ENCODE measurements at regions not wholly inside any gene's neighbourhood (a gene's known extent, or its start where the extent isn't known, plus 50 kb on each side); places are given as distances from the start of the nearest gene placed in this dataset.

DNA sequence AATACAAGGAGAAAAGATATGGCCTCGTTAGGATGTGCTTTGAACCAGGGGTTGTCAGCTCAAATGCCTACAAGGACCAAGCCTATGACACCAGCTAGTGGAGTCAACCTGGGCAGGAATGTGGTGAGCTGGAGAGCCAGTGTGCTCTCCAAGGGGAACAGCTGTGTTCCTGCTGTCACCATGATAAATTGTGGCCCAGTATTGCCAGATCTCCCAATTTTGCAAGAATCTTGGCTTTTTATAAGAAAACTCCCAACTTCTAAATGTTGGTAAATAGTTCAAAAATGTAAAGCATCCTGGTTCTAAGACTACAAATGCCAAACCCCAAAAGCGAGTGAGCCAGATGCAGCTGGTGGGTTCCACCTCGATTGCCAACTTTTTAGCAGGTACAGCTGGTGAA, 391.1 kb downstream of the PLPP3 start:
- 80% methylated on average over 3 of the region's 3 CpGs for WGBS (ENCODE audit: low lambda C conversion rate)
- no TSS peak for BruUV-seq (replicated peaks)
- Histone ChIP-seq H3K4me3 (replicated peaks in 1 of 3; ENCODE audit: insufficient read depth in 1 of 3, low read depth in 2 of 3, low read length in 3 of 3) (no peak overlapping the region), H3K79me2 (ENCODE audit: insufficient read depth, low read length) (peaks cover 12% of the 10 kb centered on the region), H3K4me1 (ENCODE audit: insufficient read depth, low read length) (peaks cover 47% of the 10 kb centered on the region), H3K36me3 (replicated peaks in 1 of 2; ENCODE audit: control insufficient read depth in 1 of 2, insufficient read depth in 2 of 2, low read length in 2 of 2) (no peaks in the 10 kb centered on the region), H3K27ac (ENCODE audit: extremely low read length, insufficient read depth, low read length) (peak overlapping the region; percentile 91), H2AFZ (ENCODE audit: low read length) (no peak overlapping the region), H4K20me1 (ENCODE audit: insufficient read depth, low read length) (no peaks in the 10 kb centered on the region), H3K9ac (ENCODE audit: insufficient read depth, low read depth, low read length) (no peak overlapping the region), H3K4me2 (ENCODE audit: low read depth, low read length) (0 out of 2 replicates have a peak overlapping the region, but pooled peaks have one; percentile 76), H3K9me3 (ENCODE audit: low read length) (no peaks in the 10 kb centered on the region), H3K27me3 (ENCODE audit: control insufficient read depth in 1 of 2, insufficient read depth in 2 of 2, low read length in 2 of 2) (no peaks in the 10 kb centered on the region)
- ChIA-PET POLR2A (interaction anchor here (0.6 to 2.7 kb wide), 12 partner anchors 17 to 759 kb away, joined by 3 to 14 read pairs (median 6); partner anchors contain the start of gene PLPP3), CTCF (ENCODE audit: low intra/inter-chr PET ratio, low total read pairs) (no interaction called here)
- intact Hi-C loops (cut with micrococcal nuclease; ENCODE audit: unreplicated experiment): no loop called here
- TF ChIP-seq ZNF598 (CRISPR knock-in tag; IDR thresholded peaks at IDR 0.05; ENCODE audit: borderline replicate concordance): no peak
- TF ChIP-seq FLYWCH1 (CRISPR knock-in tag; IDR thresholded peaks at IDR 0.05): 0 out of 2 replicates have a peak, but pooled peaks have one; percentile 55
- ATAC-seq: no peak
- no peak for FAIRE-seq
- DNase-seq (ENCODE audit: low spot score): no peak
- in situ Hi-C loops (cut with HindIII; ENCODE audit: extremely low pct_ligation_motif_present, low pct_unique_long_range_greater_than_20kb): no loop called here

DNA sequence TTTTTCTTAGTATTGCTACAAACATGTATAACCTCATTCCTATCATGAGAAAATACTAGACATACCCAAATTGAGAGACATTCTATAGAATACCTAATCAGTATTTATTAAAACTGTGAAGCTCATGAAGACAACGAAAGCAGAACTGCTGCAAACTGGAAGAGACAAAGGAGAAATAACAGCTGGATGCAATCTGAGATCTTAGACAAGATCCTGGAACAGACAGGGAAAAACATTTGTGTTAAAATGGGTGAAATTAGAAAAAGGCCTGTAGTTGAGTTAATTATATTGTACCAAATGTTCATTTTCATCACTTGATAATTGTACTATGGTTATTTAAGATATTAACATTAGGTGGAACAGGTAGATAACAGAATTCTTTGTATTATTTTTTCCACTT, 392.0 kb downstream of the PLPP3 start:
- H3K4me3 ChIP-seq (replicated peaks in 1 of 3; ENCODE audit: insufficient read depth in 1 of 3, low read depth in 2 of 3, low read length in 3 of 3): no peak overlapping the region
- POLR2A ChIA-PET: interaction anchor here (2.6 to 2.7 kb wide), 2 partner anchors 16 to 144 kb away, joined by 9 to 11 read pairs; no protein-coding TSS in a partner anchor
- no peaks in the 10 kb centered on the region for H3K36me3 ChIP-seq (replicated peaks in 1 of 2; ENCODE audit: control insufficient read depth in 1 of 2, insufficient read depth in 2 of 2, low read length in 2 of 2)
- no peaks in the 10 kb centered on the region for H3K27me3 ChIP-seq (ENCODE audit: control insufficient read depth in 1 of 2, insufficient read depth in 2 of 2, low read length in 2 of 2)
- FAIRE-seq (no peak), DNase-seq (ENCODE audit: low spot score) (no peak), ATAC-seq (no peak)
- H3K79me2 ChIP-seq (ENCODE audit: insufficient read depth, low read length): peaks cover 12% of the 10 kb centered on the region
- H4K20me1 ChIP-seq (ENCODE audit: insufficient read depth, low read length): no peaks in the 10 kb centered on the region
- CTCF ChIA-PET (ENCODE audit: low intra/inter-chr PET ratio, low total read pairs): no interaction called here
- H3K27ac ChIP-seq (ENCODE audit: extremely low read length, insufficient read depth, low read length): no peak overlapping the region
- peaks cover 45% of the 10 kb centered on the region for H3K4me1 ChIP-seq (ENCODE audit: insufficient read depth, low read length)
- intact Hi-C loops (cut with micrococcal nuclease; ENCODE audit: unreplicated experiment): no loop called here
- no peak overlapping the region for H3K4me2 ChIP-seq (ENCODE audit: low read depth, low read length)
- no peaks in the 10 kb centered on the region for H3K9me3 ChIP-seq (ENCODE audit: low read length)
- H2AFZ ChIP-seq (ENCODE audit: low read length): no peak overlapping the region
- in situ Hi-C loops (cut with HindIII; ENCODE audit: extremely low pct_ligation_motif_present, low pct_unique_long_range_greater_than_20kb): no loop called here
- H3K9ac ChIP-seq (ENCODE audit: insufficient read depth, low read depth, low read length): no peak overlapping the region
- 97% methylated on average over 1 of the region's 1 CpG for WGBS (ENCODE audit: low lambda C conversion rate)
- BruUV-seq (replicated peaks): no TSS peak
- TF ChIP-seq, protein P1, sequence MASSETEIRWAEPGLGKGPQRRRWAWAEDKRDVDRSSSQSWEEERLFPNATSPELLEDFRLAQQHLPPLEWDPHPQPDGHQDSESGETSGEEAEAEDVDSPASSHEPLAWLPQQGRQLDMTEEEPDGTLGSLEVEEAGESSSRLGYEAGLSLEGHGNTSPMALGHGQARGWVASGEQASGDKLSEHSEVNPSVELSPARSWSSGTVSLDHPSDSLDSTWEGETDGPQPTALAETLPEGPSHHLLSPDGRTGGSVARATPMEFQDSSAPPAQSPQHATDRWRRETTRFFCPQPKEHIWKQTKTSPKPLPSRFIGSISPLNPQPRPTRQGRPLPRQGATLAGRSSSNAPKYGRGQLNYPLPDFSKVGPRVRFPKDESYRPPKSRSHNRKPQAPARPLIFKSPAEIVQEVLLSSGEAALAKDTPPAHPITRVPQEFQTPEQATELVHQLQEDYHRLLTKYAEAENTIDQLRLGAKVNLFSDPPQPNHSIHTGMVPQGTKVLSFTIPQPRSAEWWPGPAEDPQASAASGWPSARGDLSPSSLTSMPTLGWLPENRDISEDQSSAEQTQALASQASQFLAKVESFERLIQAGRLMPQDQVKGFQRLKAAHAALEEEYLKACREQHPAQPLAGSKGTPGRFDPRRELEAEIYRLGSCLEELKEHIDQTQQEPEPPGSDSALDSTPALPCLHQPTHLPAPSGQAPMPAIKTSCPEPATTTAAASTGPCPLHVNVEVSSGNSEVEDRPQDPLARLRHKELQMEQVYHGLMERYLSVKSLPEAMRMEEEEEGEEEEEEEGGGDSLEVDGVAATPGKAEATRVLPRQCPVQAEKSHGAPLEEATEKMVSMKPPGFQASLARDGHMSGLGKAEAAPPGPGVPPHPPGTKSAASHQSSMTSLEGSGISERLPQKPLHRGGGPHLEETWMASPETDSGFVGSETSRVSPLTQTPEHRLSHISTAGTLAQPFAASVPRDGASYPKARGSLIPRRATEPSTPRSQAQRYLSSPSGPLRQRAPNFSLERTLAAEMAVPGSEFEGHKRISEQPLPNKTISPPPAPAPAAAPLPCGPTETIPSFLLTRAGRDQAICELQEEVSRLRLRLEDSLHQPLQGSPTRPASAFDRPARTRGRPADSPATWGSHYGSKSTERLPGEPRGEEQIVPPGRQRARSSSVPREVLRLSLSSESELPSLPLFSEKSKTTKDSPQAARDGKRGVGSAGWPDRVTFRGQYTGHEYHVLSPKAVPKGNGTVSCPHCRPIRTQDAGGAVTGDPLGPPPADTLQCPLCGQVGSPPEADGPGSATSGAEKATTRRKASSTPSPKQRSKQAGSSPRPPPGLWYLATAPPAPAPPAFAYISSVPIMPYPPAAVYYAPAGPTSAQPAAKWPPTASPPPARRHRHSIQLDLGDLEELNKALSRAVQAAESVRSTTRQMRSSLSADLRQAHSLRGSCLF (CRISPR knock-in tag; IDR thresholded peaks at IDR 0.05; ENCODE audit: borderline replicate concordance): no peak
- TF ChIP-seq MAF1 (CRISPR knock-in tag; IDR thresholded peaks at IDR 0.05; ENCODE audit: borderline replicate concordance) (no peak), ZNF335 (CRISPR knock-in tag; IDR thresholded peaks at IDR 0.05) (no peak), ZFP1 (CRISPR knock-in tag; IDR thresholded peaks at IDR 0.05) (no peak)
- TF ChIP-seq, protein P2, sequence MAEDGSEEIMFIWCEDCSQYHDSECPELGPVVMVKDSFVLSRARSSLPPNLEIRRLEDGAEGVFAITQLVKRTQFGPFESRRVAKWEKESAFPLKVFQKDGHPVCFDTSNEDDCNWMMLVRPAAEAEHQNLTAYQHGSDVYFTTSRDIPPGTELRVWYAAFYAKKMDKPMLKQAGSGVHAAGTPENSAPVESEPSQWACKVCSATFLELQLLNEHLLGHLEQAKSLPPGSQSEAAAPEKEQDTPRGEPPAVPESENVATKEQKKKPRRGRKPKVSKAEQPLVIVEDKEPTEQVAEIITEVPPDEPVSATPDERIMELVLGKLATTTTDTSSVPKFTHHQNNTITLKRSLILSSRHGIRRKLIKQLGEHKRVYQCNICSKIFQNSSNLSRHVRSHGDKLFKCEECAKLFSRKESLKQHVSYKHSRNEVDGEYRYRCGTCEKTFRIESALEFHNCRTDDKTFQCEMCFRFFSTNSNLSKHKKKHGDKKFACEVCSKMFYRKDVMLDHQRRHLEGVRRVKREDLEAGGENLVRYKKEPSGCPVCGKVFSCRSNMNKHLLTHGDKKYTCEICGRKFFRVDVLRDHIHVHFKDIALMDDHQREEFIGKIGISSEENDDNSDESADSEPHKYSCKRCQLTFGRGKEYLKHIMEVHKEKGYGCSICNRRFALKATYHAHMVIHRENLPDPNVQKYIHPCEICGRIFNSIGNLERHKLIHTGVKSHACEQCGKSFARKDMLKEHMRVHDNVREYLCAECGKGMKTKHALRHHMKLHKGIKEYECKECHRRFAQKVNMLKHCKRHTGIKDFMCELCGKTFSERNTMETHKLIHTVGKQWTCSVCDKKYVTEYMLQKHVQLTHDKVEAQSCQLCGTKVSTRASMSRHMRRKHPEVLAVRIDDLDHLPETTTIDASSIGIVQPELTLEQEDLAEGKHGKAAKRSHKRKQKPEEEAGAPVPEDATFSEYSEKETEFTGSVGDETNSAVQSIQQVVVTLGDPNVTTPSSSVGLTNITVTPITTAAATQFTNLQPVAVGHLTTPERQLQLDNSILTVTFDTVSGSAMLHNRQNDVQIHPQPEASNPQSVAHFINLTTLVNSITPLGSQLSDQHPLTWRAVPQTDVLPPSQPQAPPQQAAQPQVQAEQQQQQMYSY (CRISPR knock-in tag; IDR thresholded peaks at IDR 0.05): no peak
- TF ChIP-seq, protein P3, sequence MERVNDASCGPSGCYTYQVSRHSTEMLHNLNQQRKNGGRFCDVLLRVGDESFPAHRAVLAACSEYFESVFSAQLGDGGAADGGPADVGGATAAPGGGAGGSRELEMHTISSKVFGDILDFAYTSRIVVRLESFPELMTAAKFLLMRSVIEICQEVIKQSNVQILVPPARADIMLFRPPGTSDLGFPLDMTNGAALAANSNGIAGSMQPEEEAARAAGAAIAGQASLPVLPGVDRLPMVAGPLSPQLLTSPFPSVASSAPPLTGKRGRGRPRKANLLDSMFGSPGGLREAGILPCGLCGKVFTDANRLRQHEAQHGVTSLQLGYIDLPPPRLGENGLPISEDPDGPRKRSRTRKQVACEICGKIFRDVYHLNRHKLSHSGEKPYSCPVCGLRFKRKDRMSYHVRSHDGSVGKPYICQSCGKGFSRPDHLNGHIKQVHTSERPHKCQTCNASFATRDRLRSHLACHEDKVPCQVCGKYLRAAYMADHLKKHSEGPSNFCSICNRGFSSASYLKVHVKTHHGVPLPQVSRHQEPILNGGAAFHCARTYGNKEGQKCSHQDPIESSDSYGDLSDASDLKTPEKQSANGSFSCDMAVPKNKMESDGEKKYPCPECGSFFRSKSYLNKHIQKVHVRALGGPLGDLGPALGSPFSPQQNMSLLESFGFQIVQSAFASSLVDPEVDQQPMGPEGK (CRISPR knock-in tag; IDR thresholded peaks at IDR 0.05): no peak
